Keratinocyte (primary cell): ENCODE measurements at regions not wholly inside any gene's neighbourhood (a gene's known extent, or its start where the extent isn't known, plus 50 kb on each side); places are given as distances from the start of the nearest gene placed in this dataset.

ENCODE experiments used
- DNase-seq: peaks from one replicate; pipeline ENCODE4 v3.0.0-alpha.2; 2011; ENCODE audit warnings: low read depth, missing footprints, low spot score
- FAIRE-seq: peaks from 2 replicates; lab custom pipeline; 2011; peaks lifted over from hg19 to GRCh38; lab: Jason Lieb, UNC
- H2AFZ ChIP-seq: 2 replicates; pipeline ENCODE4 v1.6.0; 2012; ENCODE audit warnings: low read length, control low read depth, inconsistent platforms; ENCODE audit not compliant: control insufficient read depth
- H3K27ac ChIP-seq: 2 replicates; pipeline ENCODE4 v1.5.1; 2011; ENCODE audit warnings: low read length; ENCODE audit not compliant: control insufficient read depth, insufficient read depth
- H3K27me3 ChIP-seq: 3 replicates; pipeline ENCODE4 v1.6.0; 2011; ENCODE audit warnings: low read length; ENCODE audit not compliant: control insufficient read depth, insufficient read depth; ENCODE audit errors: extremely low read depth
- H3K36me3 ChIP-seq, 2 experiments: 2 replicates in 1 of 2; 3 replicates in 1 of 2; pipeline ENCODE4 v1.5.1; 2011; ENCODE audit warnings: low read length in 2 of 2, mild to moderate bottlenecking in 1 of 2; ENCODE audit not compliant: control insufficient read depth in 2 of 2, insufficient read depth in 2 of 2; ENCODE audit errors: extremely low read depth in 1 of 2
- H3K4me1 ChIP-seq: 3 replicates; pipeline ENCODE4 v1.5.1; 2011; ENCODE audit warnings: low read length; ENCODE audit not compliant: control insufficient read depth, insufficient read depth; ENCODE audit errors: extremely low read depth
- H3K4me2 ChIP-seq: 3 replicates; pipeline ENCODE4 v1.6.0; 2011; ENCODE audit warnings: low read depth, low read length; ENCODE audit not compliant: control insufficient read depth, insufficient read depth; ENCODE audit errors: extremely low read depth
- H3K4me3 ChIP-seq, 3 experiments: fragments of 200-600 bp in 1 of 3; sonication (generic) in 1 of 3; 2 replicates in 2 of 3; 3 replicates in 1 of 3; pipeline ENCODE4 v1.5.1; 2011 to 2016; ENCODE audit warnings: low read length in 3 of 3, mild to moderate bottlenecking in 3 of 3, control low read depth in 2 of 3, inconsistent platforms in 1 of 3, low read depth in 1 of 3, mixed read lengths in 1 of 3, mixed run types in 1 of 3, moderate library complexity in 1 of 3; ENCODE audit not compliant: control insufficient read depth in 2 of 3, insufficient read depth in 2 of 3; ENCODE audit errors: extremely low read depth in 1 of 3
- H3K79me2 ChIP-seq: 2 replicates; pipeline ENCODE4 v1.6.0; 2012; ENCODE audit warnings: low read length; ENCODE audit not compliant: control insufficient read depth, insufficient read depth
- H3K9ac ChIP-seq: 3 replicates; pipeline ENCODE4 v1.6.0; 2011; ENCODE audit warnings: low read length; ENCODE audit not compliant: control insufficient read depth, insufficient read depth; ENCODE audit errors: extremely low read depth
- H3K9me1 ChIP-seq: 3 replicates; pipeline ENCODE4 v1.6.0; 2011; ENCODE audit warnings: low read length; ENCODE audit not compliant: control insufficient read depth, insufficient read depth; ENCODE audit errors: extremely low read depth
- H3K9me3 ChIP-seq: 2 replicates; pipeline ENCODE4 v1.5.1; 2012; ENCODE audit warnings: low read depth, low read length; ENCODE audit not compliant: control insufficient read depth
- H4K20me1 ChIP-seq: 3 replicates; pipeline ENCODE4 v1.6.0; 2011; ENCODE audit warnings: low read length; ENCODE audit not compliant: control insufficient read depth, insufficient read depth; ENCODE audit errors: extremely low read depth
- EZH2 ChIP-seq: IDR thresholded peaks from one replicate; pipeline ENCODE4 v1.6.1; 2012; ENCODE audit warnings: inconsistent platforms, mild to moderate bottlenecking, low read length, moderate library complexity
- dilution Hi-C: fragments of 300-500 bp; cut with MboI; formaldehyde crosslinking; loops from one replicate; pipeline ENCODE4 v1.7.0; 2020; ENCODE audit warnings: low sequenced_read_pairs; ENCODE audit not compliant: extremely low pct_ligation_motif_present
- TF ChIP-seq, protein P1 (sequence below), 3 experiments: IDR thresholded peaks in 1 of 3; conservative IDR thresholded peaks in 1 of 3; optimal IDR thresholded peaks in 1 of 3; 2 replicates in 2 of 3; 3 replicates in 1 of 3; pipeline versions ENCODE3 to v1.5.1; 2011; ENCODE audit warnings: low read length in 3 of 3, mild to moderate bottlenecking in 3 of 3, moderate library complexity in 2 of 3, control low read depth in 1 of 3, inconsistent platforms in 1 of 3; ENCODE audit not compliant: insufficient read depth in 2 of 3; ENCODE audit errors: extremely low read depth in 1 of 3

DNA sequence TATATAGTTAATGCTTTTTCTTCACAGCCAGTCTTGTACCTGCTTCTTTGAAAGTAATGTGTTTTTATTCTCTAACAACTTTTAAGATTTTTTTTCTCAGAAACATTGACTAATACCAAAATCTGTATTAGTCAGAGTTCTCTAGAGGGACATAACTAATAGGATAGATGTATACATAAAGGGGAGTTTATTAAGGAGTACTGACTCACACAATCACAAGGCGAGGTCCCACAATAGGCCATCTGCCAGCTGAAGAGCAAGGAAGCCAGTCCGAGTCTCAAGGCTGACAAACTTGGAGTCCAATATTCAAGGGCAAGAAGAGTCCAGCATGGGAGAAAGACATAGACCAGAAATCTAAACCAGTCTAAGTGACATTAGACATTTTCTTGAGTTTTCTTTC is 140.0 kb downstream of the RAB38 start:
- FAIRE-seq (no peak), DNase-seq (no peak)
- Histone ChIP-seq H4K20me1 (no peaks in the 10 kb centered on the region), H3K9me1 (no peaks in the 10 kb centered on the region), H3K9ac (no peak overlapping the region), H3K36me3 (no peaks in the 10 kb centered on the region), H3K79me2 (no peaks in the 10 kb centered on the region), H2AFZ (no peak overlapping the region), H3K9me3 (no peaks in the 10 kb centered on the region), H3K4me1 (no peaks in the 10 kb centered on the region), H3K27me3 (no peaks in the 10 kb centered on the region), H3K4me2 (no peak overlapping the region), H3K4me3 (no peak overlapping the region), H3K27ac (no peak overlapping the region)
- TF ChIP-seq, protein P1, sequence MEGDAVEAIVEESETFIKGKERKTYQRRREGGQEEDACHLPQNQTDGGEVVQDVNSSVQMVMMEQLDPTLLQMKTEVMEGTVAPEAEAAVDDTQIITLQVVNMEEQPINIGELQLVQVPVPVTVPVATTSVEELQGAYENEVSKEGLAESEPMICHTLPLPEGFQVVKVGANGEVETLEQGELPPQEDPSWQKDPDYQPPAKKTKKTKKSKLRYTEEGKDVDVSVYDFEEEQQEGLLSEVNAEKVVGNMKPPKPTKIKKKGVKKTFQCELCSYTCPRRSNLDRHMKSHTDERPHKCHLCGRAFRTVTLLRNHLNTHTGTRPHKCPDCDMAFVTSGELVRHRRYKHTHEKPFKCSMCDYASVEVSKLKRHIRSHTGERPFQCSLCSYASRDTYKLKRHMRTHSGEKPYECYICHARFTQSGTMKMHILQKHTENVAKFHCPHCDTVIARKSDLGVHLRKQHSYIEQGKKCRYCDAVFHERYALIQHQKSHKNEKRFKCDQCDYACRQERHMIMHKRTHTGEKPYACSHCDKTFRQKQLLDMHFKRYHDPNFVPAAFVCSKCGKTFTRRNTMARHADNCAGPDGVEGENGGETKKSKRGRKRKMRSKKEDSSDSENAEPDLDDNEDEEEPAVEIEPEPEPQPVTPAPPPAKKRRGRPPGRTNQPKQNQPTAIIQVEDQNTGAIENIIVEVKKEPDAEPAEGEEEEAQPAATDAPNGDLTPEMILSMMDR (optimal IDR thresholded peaks at IDR 0.05 in 1 of 3, IDR thresholded peaks at IDR 0.05 in 1 of 3, conservative IDR thresholded peaks at IDR 0.05 in 1 of 3; ENCODE audit: extremely low read depth in 1 of 3, insufficient read depth in 2 of 3, low read length in 3 of 3): no peak
- TF ChIP-seq EZH2: no peak
- dilution Hi-C loops: no loop called here

DNA sequence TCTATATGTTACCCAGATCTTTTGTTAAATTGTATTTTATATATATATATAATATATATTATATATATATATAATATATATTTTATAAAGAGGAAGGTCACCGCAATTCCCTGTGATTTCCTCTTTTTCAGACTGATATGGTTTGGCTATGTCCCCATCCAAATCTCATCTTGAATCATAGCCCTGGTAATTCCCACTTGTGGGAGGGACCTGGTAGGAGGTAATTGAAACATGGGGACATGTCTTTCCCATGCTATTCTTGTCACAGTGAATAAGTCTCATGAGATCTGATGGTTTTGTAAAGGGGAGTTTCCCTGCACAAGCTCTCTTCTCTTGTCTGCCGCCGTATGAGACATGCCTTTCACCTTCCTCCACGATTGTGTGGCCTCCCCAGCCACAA is 157.6 kb downstream of the RAB38 start:
- Histone ChIP-seq H3K27ac (no peak overlapping the region), H2AFZ (no peak overlapping the region), H3K27me3 (no peaks in the 10 kb centered on the region), H3K4me1 (no peaks in the 10 kb centered on the region), H3K79me2 (no peaks in the 10 kb centered on the region), H3K4me3 (no peak overlapping the region), H3K36me3 (no peaks in the 10 kb centered on the region), H4K20me1 (no peaks in the 10 kb centered on the region), H3K9ac (no peak overlapping the region), H3K4me2 (no peak overlapping the region), H3K9me3 (no peaks in the 10 kb centered on the region), H3K9me1 (no peaks in the 10 kb centered on the region)
- dilution Hi-C loops: loop anchor here (25.0 kb wide), 1 partner anchor 520 kb away; no protein-coding TSS in a partner anchor
- no peak for FAIRE-seq
- no peak for DNase-seq
- TF ChIP-seq, protein P1 (optimal IDR thresholded peaks at IDR 0.05 in 1 of 3, IDR thresholded peaks at IDR 0.05 in 1 of 3, conservative IDR thresholded peaks at IDR 0.05 in 1 of 3; ENCODE audit: extremely low read depth in 1 of 3, insufficient read depth in 2 of 3, low read length in 3 of 3): no peak
- no peak for TF ChIP-seq EZH2
